ENCODE measurements at regions not wholly inside any gene's neighbourhood (a gene's known extent, or its start where the extent isn't known, plus 50 kb on each side); places are given as distances from the start of the nearest gene placed in this dataset.
"Not testable (repeated sequence)": the region's sequence is repeated elsewhere in the genome, so short reads cannot be mapped to it uniquely, and the experiment has no call there.

GRCh38 chr14:101294136-101294535 is 267.2 kb upstream of the DIO3 start:
- DNase-seq: no peak

DNA sequence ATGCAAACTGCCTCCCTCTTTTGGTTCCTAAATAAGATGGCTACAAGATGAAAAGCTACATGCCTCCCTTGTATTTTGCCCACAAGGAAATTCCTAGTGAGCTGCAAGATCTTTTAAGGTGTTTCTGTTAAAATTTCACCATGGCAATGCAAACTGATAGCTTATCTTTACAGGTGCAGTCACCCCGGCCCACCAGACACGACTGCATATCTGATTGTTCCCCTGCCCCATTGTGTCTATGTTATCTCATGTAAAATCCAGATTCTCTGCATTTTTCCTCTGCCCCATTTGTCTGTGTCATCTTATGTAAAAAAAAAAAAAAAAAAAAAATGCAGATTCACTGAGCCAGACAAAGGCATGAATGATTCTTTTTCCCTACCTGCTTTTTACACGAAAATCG is 261.5 kb upstream of the DIO3 start:
- not testable (repeated sequence) for DNase-seq

- no peak for DNase-seq
Observed at GRCh38 chr14:101301011-101301410, 260.3 kb upstream of the DIO3 start.

DNA sequence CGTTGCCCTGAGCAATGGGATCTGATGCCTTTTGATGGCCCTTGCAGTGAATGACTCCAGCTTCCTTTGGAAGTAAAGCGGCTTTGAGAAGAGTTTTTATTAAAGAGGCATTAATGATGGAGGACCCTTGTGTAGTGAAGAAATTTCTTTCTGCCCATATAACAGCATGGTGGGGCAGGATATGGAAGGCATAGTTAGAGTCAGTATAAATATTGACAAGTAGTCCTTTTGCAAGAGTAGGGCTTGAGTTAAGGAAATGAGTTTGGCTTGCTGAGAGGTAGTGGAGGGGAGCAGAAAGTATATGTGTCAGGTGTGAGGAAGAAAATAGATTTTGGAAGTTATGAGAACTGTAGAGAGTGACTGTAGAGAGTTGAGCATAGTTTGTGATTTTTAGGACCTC is 254.1 kb upstream of the DIO3 start:
- not testable (repeated sequence) for DNase-seq

GRCh38 chr14:101311186-101311585 is 250.1 kb upstream of the DIO3 start:
- DNase-seq: not testable (repeated sequence)

DNA sequence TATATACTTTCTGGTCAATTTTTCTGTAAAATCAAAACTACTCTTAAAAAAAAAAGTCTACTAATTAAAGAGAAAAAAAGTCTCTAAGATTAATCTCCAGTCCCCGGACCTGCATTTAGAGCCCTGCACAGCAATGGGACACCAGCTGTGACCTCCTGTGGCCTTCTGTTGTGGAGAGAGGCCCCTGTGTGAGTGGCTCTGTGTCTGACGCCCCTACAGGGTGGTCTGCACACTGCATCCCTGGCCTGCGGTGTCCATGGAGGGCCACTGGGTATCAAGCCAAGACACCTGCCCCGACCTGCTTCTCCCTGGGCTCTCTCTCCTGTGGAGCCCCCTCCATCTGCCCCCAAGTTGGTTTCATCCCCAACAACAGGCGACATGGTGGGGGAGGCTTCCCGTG is 248.0 kb upstream of the DIO3 start:
- no peak for DNase-seq

GRCh38 chr14:101315802-101316296 is 245.4 kb upstream of the DIO3 start:
- no peak for DNase-seq

- DNase-seq: no peak
Observed at GRCh38 chr14:101318271-101318670, 243.0 kb upstream of the DIO3 start.

- DNase-seq: no peak
Observed at GRCh38 chr14:101320396-101320795, 240.9 kb upstream of the DIO3 start.

DNA sequence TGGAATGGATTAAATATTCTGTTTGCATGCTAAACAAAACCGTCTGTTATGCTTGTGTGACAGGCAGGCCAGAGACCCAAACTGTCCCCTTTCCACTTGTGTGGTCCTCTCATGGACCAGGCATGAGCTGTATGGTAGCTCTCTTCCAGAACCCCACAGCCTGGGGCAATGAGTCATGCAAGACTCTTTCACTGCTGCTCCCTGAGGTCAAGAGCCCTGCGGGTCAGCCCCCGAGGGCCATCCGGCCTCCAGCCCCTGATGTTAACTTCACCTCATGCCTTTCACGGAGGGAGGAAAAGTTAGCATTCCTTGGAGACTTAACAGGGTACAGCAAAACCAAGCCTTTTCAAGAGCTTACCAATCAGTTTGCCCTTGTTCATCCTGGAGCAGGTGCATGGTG is 239.1 kb upstream of the DIO3 start:
- DNase-seq: no peak

GRCh38 chr14:101323111-101323510 is 238.2 kb upstream of the DIO3 start:
- DNase-seq: no peak

GRCh38 chr14:101323614-101324235 is 237.6 kb upstream of the DIO3 start:
- DNase-seq: not testable (repeated sequence)

GRCh38 chr14:101325319-101325718 is 236.0 kb upstream of the DIO3 start:
- DNase-seq: no peak

DNA sequence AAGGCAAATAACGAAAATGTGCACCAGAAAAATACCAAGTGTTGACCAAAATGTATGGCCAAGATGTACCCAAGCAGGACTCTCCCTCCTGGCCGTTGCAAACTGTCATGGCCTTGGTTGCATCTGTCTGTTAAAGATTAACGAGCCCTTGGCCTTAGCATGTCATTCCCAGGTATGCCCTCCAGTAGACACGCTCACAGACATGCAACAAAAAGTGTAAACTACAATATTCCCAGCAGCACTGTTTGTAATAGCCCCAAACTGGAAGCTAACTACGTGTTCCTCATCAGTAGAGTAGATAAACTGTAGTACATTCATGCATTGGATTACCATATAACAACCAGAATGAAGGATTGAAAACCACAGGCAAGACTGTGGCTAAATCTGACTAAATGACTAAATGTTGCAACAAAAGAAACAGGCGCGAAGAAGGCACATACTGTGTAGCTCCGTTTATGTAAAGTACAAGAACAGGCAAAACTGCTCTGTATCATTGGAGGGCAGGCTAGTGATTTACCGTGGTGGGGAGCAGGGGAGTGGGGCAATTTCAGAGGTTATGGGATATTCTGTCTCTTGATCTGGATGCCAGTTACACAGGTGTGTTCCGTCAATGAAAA is 232.8 kb upstream of the DIO3 start:
- DNase-seq: no peak

DNA sequence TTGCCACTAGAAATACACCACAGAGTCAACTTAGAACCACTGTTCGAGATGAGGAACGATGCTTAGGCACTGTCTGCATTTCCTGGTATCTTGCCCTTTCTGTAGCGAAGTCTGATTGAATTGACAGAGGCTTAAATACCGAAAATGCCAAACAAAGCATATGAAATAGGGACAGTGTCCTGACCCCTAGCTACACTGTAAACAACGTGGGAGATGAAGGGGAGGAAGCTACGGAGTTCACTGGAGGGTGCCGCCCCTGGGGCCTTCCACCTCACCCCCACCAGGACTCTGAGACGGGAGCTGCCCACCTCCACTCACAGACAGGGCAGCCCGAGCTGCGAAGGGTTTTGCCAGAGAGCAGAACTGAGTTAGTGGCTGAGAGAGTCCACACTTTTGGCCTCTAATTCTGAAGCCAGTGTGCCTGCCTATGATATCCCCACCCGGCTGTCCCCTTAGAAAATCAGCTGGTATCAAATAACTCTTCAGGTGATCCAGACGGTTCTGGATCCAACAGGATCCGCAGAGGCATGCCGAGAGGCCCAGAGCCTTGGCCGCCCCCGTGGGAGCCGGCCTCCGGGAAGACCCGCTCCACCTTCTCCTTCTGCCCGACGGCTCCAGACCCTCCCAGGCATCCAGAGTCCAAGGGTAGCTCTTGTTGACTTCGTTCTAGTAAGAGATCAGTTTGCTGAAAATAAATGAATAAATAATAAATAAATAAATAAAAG is 230.7 kb upstream of the DIO3 start:
- no peak for DNase-seq

GRCh38 chr14:101331141-101331525 is 230.2 kb upstream of the DIO3 start:
- no peak for DNase-seq

GRCh38 chr14:101331661-101332169 is 229.6 kb upstream of the DIO3 start:
- DNase-seq: no peak

DNA sequence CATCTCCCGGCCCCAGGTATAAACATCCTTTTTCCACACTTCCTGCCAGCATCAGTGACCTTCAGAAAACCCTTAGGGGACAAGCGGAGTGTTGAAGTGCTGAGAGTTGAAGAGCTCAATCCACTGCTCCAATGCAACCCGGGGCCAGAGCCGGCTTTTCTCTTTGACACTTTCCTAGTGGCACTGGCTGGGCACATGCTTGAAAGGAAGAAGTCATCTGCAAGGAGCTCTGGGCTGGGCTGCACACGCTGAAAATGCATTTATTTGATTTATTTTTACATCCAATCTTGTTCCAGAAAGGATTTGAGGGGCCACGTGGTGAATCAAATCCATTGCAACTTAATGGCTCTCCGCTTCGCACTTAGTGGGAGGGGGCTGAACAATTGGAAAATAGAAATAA is 229.0 kb upstream of the DIO3 start:
- no peak for DNase-seq

DNA sequence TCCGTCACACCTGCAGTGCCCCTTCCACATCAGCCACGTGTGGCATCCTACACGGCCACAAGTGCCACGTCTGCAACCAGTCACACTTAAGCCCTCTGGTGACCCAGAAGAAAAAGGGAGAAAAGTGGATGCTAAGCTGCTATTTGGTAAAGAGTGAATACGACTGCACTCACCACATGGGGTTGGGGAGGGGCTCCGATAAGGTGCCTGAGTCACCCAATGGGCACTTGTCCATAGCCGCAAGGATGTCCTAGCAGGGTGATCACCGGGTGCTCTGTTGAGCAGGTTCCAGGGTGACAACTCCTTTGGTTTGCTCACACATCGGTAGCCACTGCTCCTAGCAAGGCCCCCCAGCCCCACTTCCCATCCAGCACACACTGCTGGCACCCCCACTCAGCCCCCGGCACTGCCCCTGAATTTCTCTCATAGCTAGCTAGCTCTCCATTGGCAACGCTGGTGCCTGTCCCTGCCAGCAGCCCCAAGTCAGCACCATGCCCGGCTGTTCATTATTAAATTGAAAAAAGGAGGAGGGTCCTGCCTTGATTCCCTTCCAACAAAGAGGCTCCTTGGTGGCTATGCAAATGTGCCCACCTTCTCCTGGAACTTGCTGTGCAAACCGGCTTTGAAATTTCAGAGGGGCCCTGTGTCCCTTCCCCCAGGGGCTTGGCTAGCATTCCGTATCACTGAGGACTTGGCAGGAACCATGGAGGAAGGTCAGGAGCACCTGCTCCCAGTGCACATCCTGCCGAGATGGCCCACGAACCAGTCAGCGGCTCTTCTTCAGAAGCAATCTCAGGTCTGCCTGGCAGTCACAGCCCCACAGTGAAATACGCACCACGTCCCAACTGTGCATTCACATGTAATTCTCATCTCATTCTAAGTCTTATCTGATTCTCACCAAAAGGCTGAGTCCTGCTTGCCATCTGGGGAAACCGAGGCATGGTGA is 227.7 kb upstream of the DIO3 start:
- DNase-seq: no peak

GRCh38 chr14:101334656-101335055 is 226.6 kb upstream of the DIO3 start:
- no peak for DNase-seq

DNA sequence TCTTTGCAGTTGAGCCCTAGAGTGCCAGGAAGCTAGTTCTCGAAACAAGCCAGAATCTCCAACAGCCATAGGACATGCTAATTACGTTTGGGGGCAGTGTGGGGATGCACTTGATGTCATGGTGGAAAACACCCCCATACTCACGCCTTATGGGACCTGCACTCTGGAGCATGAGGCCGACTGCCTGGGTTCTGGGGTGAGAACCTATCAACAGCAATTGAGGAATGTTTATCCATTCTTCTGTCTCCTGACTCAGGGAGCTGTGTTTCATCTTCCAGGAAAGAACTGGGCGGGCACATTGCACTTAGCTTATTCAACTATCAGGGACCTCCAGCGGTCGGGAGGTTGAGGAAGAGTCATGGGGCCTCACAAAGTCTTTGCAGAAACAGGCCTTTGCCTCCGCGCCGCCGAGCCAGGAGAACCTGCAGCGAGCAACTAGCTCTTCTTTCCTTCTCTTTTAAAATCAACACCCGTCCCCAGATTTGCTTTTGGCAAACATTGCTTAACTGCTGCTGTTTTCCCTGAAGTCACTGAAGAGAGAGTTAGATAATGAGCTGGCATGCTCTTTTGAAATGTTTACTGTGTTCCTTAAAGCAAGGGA is 226.1 kb upstream of the DIO3 start:
- no peak for DNase-seq

- DNase-seq: no peak
Observed at GRCh38 chr14:101336183-101336582, 225.1 kb upstream of the DIO3 start.

Data from activated CD4-positive, alpha-beta T cell treated with anti-CD3 and anti-CD28 coated beads for 1 hour (primary cell).